ENCODE measurements at regions not wholly inside any gene's neighbourhood (a gene's known extent, or its start where the extent isn't known, plus 50 kb on each side); places are given as distances from the start of the nearest gene placed in this dataset.

DNA sequence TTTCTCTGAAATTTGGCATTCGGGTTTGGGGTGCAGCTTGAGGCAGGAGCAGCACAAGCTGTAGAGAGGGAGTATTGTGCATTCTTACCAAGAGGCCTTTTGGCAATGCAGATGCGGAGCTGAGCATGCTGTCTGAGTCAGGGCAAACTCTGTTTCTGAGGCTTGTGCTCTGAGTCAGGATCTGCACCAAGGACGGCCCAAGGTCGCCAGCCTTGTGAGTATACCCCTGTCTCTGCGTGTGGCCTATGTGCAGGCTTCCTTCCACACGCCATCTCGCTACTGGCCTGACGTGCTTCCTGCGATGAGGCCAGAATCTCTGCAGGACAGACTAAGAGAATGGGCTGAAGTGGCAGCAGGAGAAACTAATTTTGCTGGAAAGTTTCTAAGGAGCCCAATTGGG is 83.8 kb upstream of the ROPN1 start:
- H3K18ac ChIP-seq (ENCODE audit: extremely low read depth, low read length), result no peak overlapping the region
- H3K23ac ChIP-seq (ENCODE audit: insufficient read length), result no peak overlapping the region
- no peak for DNase-seq (ENCODE audit: low read depth in 1 of 2, low spot score in 2 of 2)
- H4K91ac ChIP-seq (replicated peaks; ENCODE audit: insufficient read length, low read length), result no peak overlapping the region
- no peak overlapping the region for H2BK20ac ChIP-seq (ENCODE audit: low read length)
- H4K8ac ChIP-seq (ENCODE audit: extremely low read depth, insufficient read depth, low read length), result no peak overlapping the region
- no peak overlapping the region for H2BK120ac ChIP-seq (replicated peaks; ENCODE audit: low read depth, low read length)
- H3K4me3 ChIP-seq (ENCODE audit: extremely low read depth in 1 of 4, insufficient read depth in 2 of 4, low read depth in 3 of 4, low read length in 4 of 4), result no peak overlapping the region
- H2BK15ac ChIP-seq (ENCODE audit: low read length), result no peak overlapping the region
- H3K27ac ChIP-seq (ENCODE audit: low read depth, low read length), result no peak overlapping the region
- no peaks in the 10 kb centered on the region for H3K36me3 ChIP-seq (ENCODE audit: control insufficient read depth in 2 of 4, insufficient read depth in 4 of 4, low read length in 3 of 4)
- no peaks in the 10 kb centered on the region for H3K27me3 ChIP-seq (replicated peaks in 1 of 4; ENCODE audit: control insufficient read depth in 3 of 4, extremely low read depth in 1 of 4, insufficient read depth in 3 of 4, low read length in 3 of 4)
- no peaks in the 10 kb centered on the region for H3K9me3 ChIP-seq (ENCODE audit: insufficient read depth in 2 of 2, low read depth in 1 of 2, low read length in 1 of 2)
- ChIA-PET POLR2A (ENCODE audit: partially characterized antibody) (interaction anchor here (1.3 kb wide), 1 partner anchor 10 kb away, joined by 3 read pairs; no protein-coding TSS in a partner anchor), CTCF (ENCODE audit: partially characterized antibody) (interaction anchor here (1.1 to 10.8 kb wide), 5 partner anchors 10 to 205 kb away, joined by 3 to 112 read pairs (median 48); no protein-coding TSS in a partner anchor)
- no peak overlapping the region for H3K9ac ChIP-seq (replicated peaks in 1 of 4; ENCODE audit: extremely low read depth in 1 of 4, low read depth in 3 of 4, low read length in 3 of 4)
- H3K4ac ChIP-seq (replicated peaks; ENCODE audit: insufficient read length, low read depth, low read length), result no peak overlapping the region
- no peaks in the 10 kb centered on the region for H3K79me1 ChIP-seq (ENCODE audit: low read depth, low read length)
- no peaks in the 10 kb centered on the region for H3K4me1 ChIP-seq (replicated peaks in 1 of 4; ENCODE audit: control insufficient read depth in 3 of 4, insufficient read depth in 4 of 4, low read length in 3 of 4)
- no peaks in the 10 kb centered on the region for H4K20me1 ChIP-seq (replicated peaks in 1 of 2; ENCODE audit: control insufficient read depth in 1 of 2, insufficient read depth in 2 of 2, low read length in 2 of 2)
- no peak overlapping the region for H3K56ac ChIP-seq (replicated peaks; ENCODE audit: insufficient read length, low read depth, low read length)
- H2BK12ac ChIP-seq (ENCODE audit: low read depth, low read length), result peak overlapping the region; percentile 13; the same call in 1 of the 2 replicates
- H2AFZ ChIP-seq (ENCODE audit: low read length), result no peak overlapping the region
- no peak overlapping the region for H2AK5ac ChIP-seq (ENCODE audit: low read depth, low read length)
- no peaks in the 10 kb centered on the region for H3K23me2 ChIP-seq (ENCODE audit: low read depth, low read length)
- H2BK5ac ChIP-seq (ENCODE audit: low read depth, low read length), result no peak overlapping the region
- FAIRE-seq, result no peak
- no peak overlapping the region for H3K14ac ChIP-seq (ENCODE audit: insufficient read length)
- WGBS, 2 experiments (ENCODE audit: extremely low coverage in 1 of 2, insufficient coverage in 1 of 2, insufficient read length in 1 of 2, insufficient replicate concordance in 2 of 2, low coverage in 1 of 2, low lambda C conversion rate in 2 of 2, missing lambda C conversion rate in 1 of 2), result 96% methylated on average over 9 of the region's 9 CpGs; no CpG with 5 or more reads in 1 of the 2 experiments
- no peaks in the 10 kb centered on the region for H3K79me2 ChIP-seq (ENCODE audit: control insufficient read depth in 1 of 2, insufficient read depth in 2 of 2, low read length in 2 of 2)
- H4K5ac ChIP-seq (ENCODE audit: insufficient read length, low read depth, low read length), result no peak overlapping the region
- H3K4me2 ChIP-seq (ENCODE audit: insufficient read depth in 1 of 2, low read depth in 2 of 2, low read length in 2 of 2), result no peak overlapping the region
- TF ChIP-seq, protein P1, sequence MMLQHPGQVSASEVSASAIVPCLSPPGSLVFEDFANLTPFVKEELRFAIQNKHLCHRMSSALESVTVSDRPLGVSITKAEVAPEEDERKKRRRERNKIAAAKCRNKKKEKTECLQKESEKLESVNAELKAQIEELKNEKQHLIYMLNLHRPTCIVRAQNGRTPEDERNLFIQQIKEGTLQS (IDR thresholded peaks at IDR 0.05; ENCODE audit: insufficient read depth, low read depth, low read length), result no peak
- no peak for TF ChIP-seq HDAC2 (IDR thresholded peaks at IDR 0.05; ENCODE audit: borderline replicate concordance in 1 of 2, low read depth in 2 of 2, low read length in 2 of 2)
- TF ChIP-seq SIRT6 (IDR thresholded peaks at IDR 0.05; ENCODE audit: low read length), result no peak
- TF ChIP-seq RBBP5 (IDR thresholded peaks at IDR 0.05; ENCODE audit: borderline replicate concordance, low read depth, low read length), result no peak
- TF ChIP-seq, protein P2, sequence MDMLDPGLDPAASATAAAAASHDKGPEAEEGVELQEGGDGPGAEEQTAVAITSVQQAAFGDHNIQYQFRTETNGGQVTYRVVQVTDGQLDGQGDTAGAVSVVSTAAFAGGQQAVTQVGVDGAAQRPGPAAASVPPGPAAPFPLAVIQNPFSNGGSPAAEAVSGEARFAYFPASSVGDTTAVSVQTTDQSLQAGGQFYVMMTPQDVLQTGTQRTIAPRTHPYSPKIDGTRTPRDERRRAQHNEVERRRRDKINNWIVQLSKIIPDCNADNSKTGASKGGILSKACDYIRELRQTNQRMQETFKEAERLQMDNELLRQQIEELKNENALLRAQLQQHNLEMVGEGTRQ (IDR thresholded peaks at IDR 0.05; ENCODE audit: low read length), result no peak
- no peak for TF ChIP-seq CBX8 (IDR thresholded peaks at IDR 0.05; ENCODE audit: borderline replicate concordance, low read depth, low read length)
- TF ChIP-seq CREB1 (IDR thresholded peaks at IDR 0.05), result no peak
- TF ChIP-seq TAF1 (IDR thresholded peaks at IDR 0.05; ENCODE audit: low read depth, low read length), result no peak
- TF ChIP-seq JUN (IDR thresholded peaks at IDR 0.05; ENCODE audit: low read depth, low read length), result no peak
- no peak for TF ChIP-seq SRF (IDR thresholded peaks at IDR 0.05; ENCODE audit: low read depth, low read length)
- no peak for TF ChIP-seq NANOG (IDR thresholded peaks at IDR 0.05; ENCODE audit: insufficient read depth, low read depth, low read length, poor library complexity, severe bottlenecking)
- TF ChIP-seq BRCA1 (IDR thresholded peaks at IDR 0.05; ENCODE audit: low read depth, low read length), result no peak
- no peak for TF ChIP-seq CHD2 (IDR thresholded peaks at IDR 0.05; ENCODE audit: low read length)
